Adrenal gland (tissue), 9 donors: ENCODE measurements at regions not wholly inside any gene's neighbourhood (a gene's known extent, or its start where the extent isn't known, plus 50 kb on each side); places are given as distances from the start of the nearest gene placed in this dataset.

Source experiments
- DNase-seq, 7 donors: peaks; one replicate each; pipeline ENCODE4 v3.0.0-alpha.2; 2019 to 2020
- H3K27ac ChIP-seq, 5 donors: fragments of 200-600 bp; sonication (generic) in 4 of 5; 1 replicate in 3 of 5; 2 replicates in 2 of 5; pipeline versions ENCODE4 v1.5.1 to v1.8.0; 2016 to 2020; ENCODE audit warnings: mild to moderate bottlenecking in 1 of 5
- H3K27me3 ChIP-seq: fragments of 200-600 bp; 2 replicates; pipeline ENCODE4 v1.8.0; 2021
- H3K36me3 ChIP-seq, 2 donors: fragments of 200-600 bp; replicated peaks in 1 of 2; 1 replicate in 1 of 2; 2 replicates in 1 of 2; pipeline versions ENCODE4 v1.5.1 to v1.8.0; 2018 to 2022
- H3K4me1 ChIP-seq, 2 donors: fragments of 200-600 bp; replicated peaks in 1 of 2; 1 replicate in 1 of 2; 2 replicates in 1 of 2; pipeline versions ENCODE4 v1.5.1 to v1.8.0; 2018 to 2021
- H3K4me3 ChIP-seq, 4 donors: fragments of 200-600 bp; sonication (generic) in 3 of 4; one replicate each; pipeline ENCODE4 v1.5.1; 2016 to 2018
- H3K9me3 ChIP-seq, 3 donors: fragments of 200-600 bp; sonication (generic) in 1 of 3; replicated peaks in 1 of 3; 1 replicate in 2 of 3; 2 replicates in 1 of 3; pipeline versions ENCODE4 v1.5.1 to v1.8.0; 2016 to 2021
- POLR2A ChIP-seq, 2 donors: fragments of 450-650 bp; IDR thresholded peaks; one replicate each; pipeline ENCODE4 v1.6.1; 2017; ENCODE audit warnings: antibody characterized with exemption in 2 of 2, mild to moderate bottlenecking in 2 of 2, moderate library complexity in 1 of 2
- WGBS, 4 donors: extraction: QIAGEN DNeasy Blood & Tissue Kit in 2 of 4; methylation state at CpG; one replicate each; pipeline versions ENCODE4 v1.1.5 to v1.1.7; 2013 to 2017; 5-methylcytosine and 5-hydroxymethylcytosine counted together
- intact Hi-C, 2 donors: fragments of 100-400 bp; cut with DNase I; formaldehyde crosslinking; loops; one replicate each; pipeline versions ENCODE4 v1.14.1 to v1.15.0; 2022 to 2023
- TF ChIP-seq, protein P1 (sequence below), 6 experiments: fragments of 450-650 bp in 4 of 6; fragments of 200-600 bp in 2 of 6; sonication (generic) in 1 of 6; IDR thresholded peaks; 1 replicate in 5 of 6; 2 replicates in 1 of 6; pipeline versions ENCODE4 v1.5.1 to v1.8.0; 2016 to 2021; ENCODE audit warnings: antibody characterized with exemption in 6 of 6, mild to moderate bottlenecking in 2 of 6, moderate library complexity in 1 of 6
- donor health status: healthy with polysubstance abuse.
- donor health status: Bipolar disorder and iron deficiency.
- donor health status: DM: yes; HTN: yes; CAD: no.
- donor health status: DM: no; HTN: no; CAD: no.
- donor health status: DM: no; HTN: no; CAD: no.

DNA sequence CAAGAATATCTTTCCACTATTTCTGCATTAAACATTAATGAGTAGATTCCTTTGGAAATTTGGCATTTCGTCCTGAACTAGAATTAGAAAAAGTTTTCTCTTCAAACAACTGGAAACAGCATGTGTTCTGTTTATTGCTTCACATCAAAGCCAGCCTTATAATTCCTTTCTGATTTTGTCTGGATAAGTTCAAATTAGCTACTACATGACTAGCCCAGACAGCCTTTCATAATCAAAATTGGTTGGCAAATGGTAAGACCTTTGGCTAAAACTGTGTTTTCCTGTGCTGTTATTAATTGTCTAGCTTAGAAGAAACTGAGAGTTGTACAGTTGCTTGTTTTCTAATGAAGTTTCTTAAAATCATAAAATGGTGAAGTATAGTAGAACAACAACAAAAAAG lies 52.7 kb upstream of the P3H2 start:
- 78 to 91% (median 86%) methylated on average over 1 of the region's 1 CpG for WGBS, 4 donors

DNA sequence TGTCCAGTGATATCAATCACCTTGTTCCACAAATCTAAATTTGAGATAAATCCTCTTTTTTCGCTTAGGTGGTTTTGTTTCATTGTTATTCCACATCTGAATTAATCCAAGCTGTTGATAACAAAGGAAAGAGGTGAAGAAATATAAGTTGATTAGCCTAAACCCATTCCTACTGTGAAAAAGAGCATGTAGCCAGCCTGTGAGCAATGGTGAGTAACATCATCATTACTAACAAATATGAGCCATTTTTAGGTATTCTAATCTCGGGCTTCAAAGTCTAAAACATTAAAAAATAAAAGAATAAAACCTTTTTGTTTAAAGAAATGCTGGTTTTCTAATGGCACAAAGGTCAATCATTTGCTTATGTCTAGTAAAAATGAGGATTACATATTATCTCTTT lies 52.1 kb upstream of the P3H2 start:
- H3K27me3 ChIP-seq = no peaks in the 10 kb centered on the region
- H3K4me3 ChIP-seq = no peak overlapping the region
- TF ChIP-seq, protein P1, sequence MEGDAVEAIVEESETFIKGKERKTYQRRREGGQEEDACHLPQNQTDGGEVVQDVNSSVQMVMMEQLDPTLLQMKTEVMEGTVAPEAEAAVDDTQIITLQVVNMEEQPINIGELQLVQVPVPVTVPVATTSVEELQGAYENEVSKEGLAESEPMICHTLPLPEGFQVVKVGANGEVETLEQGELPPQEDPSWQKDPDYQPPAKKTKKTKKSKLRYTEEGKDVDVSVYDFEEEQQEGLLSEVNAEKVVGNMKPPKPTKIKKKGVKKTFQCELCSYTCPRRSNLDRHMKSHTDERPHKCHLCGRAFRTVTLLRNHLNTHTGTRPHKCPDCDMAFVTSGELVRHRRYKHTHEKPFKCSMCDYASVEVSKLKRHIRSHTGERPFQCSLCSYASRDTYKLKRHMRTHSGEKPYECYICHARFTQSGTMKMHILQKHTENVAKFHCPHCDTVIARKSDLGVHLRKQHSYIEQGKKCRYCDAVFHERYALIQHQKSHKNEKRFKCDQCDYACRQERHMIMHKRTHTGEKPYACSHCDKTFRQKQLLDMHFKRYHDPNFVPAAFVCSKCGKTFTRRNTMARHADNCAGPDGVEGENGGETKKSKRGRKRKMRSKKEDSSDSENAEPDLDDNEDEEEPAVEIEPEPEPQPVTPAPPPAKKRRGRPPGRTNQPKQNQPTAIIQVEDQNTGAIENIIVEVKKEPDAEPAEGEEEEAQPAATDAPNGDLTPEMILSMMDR (IDR thresholded peaks at IDR 0.05) = no peak
- no peak for TF ChIP-seq POLR2A (IDR thresholded peaks at IDR 0.05)
- H3K9me3 ChIP-seq = peaks cover 0 to 6% (median 0%) of the 10 kb centered on the region in 3 donors
- no peaks in the 10 kb centered on the region for H3K36me3 ChIP-seq
- 68 to 92% (median 88%) methylated on average over 2 of the region's 2 CpGs for WGBS, 4 donors
- no peak for DNase-seq
- peaks cover 0 to 4% of the 10 kb centered on the region in 2 donors for H3K4me1 ChIP-seq
- no peak overlapping the region for H3K27ac ChIP-seq
- intact Hi-C loops = no loop called here

More for the DNA sequence above, 52.7 kb upstream of the P3H2 start:
- Histone ChIP-seq H3K4me1 (peaks cover 0 to 4% of the 10 kb centered on the region in 2 donors), H3K36me3 (no peaks in the 10 kb centered on the region), H3K9me3 (peaks cover 0 to 6% (median 0%) of the 10 kb centered on the region in 3 donors), H3K27ac (no peak overlapping the region), H3K27me3 (no peaks in the 10 kb centered on the region), H3K4me3 (no peak overlapping the region)
- TF ChIP-seq, protein P1 (IDR thresholded peaks at IDR 0.05) = no peak
- TF ChIP-seq POLR2A (IDR thresholded peaks at IDR 0.05) = no peak
- intact Hi-C loops = no loop called here
- DNase-seq = no peak
